Stimulated activated CD4-positive, alpha-beta T cell treated with anti-CD3 and anti-CD28 coated beads, Interleukin-4, amount 100 ng/mL, for 24 hours (primary cell): ENCODE measurements at regions not wholly inside any gene's neighbourhood (a gene's known extent, or its start where the extent isn't known, plus 50 kb on each side); places are given as distances from the start of the nearest gene placed in this dataset.

ENCODE experiments used
- DNase-seq: peaks from one replicate; pipeline ENCODE4 v3.0.0-alpha.2; 2020

- DNase-seq = no peak
Observed at GRCh38 chrX:725971-726370, 95.4 kb downstream of the SHOX start.

- no peak for DNase-seq
Observed at GRCh38 chrX:724256-724655, 93.7 kb downstream of the SHOX start.

GRCh38 chrX:723781-724180 is 93.2 kb downstream of the SHOX start:
- no peak for DNase-seq

- DNase-seq = no peak
Observed at GRCh38 chrX:721354-721753, 90.8 kb downstream of the SHOX start.

- no peak for DNase-seq
Observed at GRCh38 chrX:720825-721224, 90.2 kb downstream of the SHOX start.

GRCh38 chrX:720250-720649 is 89.7 kb downstream of the SHOX start:
- no peak for DNase-seq

- DNase-seq = no peak
Observed at GRCh38 chrX:716136-716535, 85.5 kb downstream of the SHOX start.

- DNase-seq = no peak
Observed at GRCh38 chrX:714131-714530, 83.5 kb downstream of the SHOX start.
